Sigmoid colon (tissue), 6 donors: ENCODE measurements at regions not wholly inside any gene's neighbourhood (a gene's known extent, or its start where the extent isn't known, plus 50 kb on each side); places are given as distances from the start of the nearest gene placed in this dataset.
"Not testable (repeated sequence)": the region's sequence is repeated elsewhere in the genome, so short reads cannot be mapped to it uniquely, and the experiment has no call there.

Experiments used
- DNase-seq: peaks from one replicate; pipeline ENCODE4 v3.0.0-alpha.2; 2019
- H3K27ac ChIP-seq, 4 donors: fragments of 200-600 bp; sonication (generic); one replicate each; pipeline ENCODE4 v1.5.1; 2016 to 2019; ENCODE audit warnings: mild to moderate bottlenecking in 1 of 4
- H3K27me3 ChIP-seq, 3 donors: fragments of 200-600 bp; sonication (generic); one replicate each; pipeline ENCODE4 v1.5.1; 2019; ENCODE audit warnings: mild to moderate bottlenecking in 1 of 3
- H3K36me3 ChIP-seq, 4 donors: fragments of 200-600 bp; sonication (generic); one replicate each; pipeline ENCODE4 v1.5.1; 2016 to 2019
- H3K4me1 ChIP-seq, 4 donors: fragments of 200-600 bp; sonication (generic); one replicate each; pipeline ENCODE4 v1.5.1; 2017 to 2019
- H3K4me3 ChIP-seq, 4 donors: fragments of 200-600 bp; sonication (generic); one replicate each; pipeline ENCODE4 v1.5.1; 2017 to 2019; ENCODE audit warnings: mild to moderate bottlenecking in 2 of 4, moderate library complexity in 1 of 4
- H3K9me3 ChIP-seq, 4 donors: fragments of 200-600 bp in 3 of 4; sonication (generic) in 3 of 4; one replicate each; pipeline versions ENCODE4 v1.5.1 to v1.6.1; 2013 to 2019
- EP300 ChIP-seq, 4 donors: sonication (generic); formaldehyde crosslinking; IDR thresholded peaks; one replicate each; pipeline ENCODE4 v1.6.1; 2017; ENCODE audit warnings: antibody characterized with exemption in 4 of 4
- POLR2A ChIP-seq, 2 donors: fragments of 450-650 bp; IDR thresholded peaks; one replicate each; pipeline ENCODE4 v1.6.1; 2016; ENCODE audit warnings: antibody characterized with exemption in 2 of 2, mild to moderate bottlenecking in 2 of 2, moderate library complexity in 2 of 2
- POLR2AphosphoS5 ChIP-seq, 4 donors: sonication (generic); formaldehyde crosslinking; IDR thresholded peaks; one replicate each; pipeline ENCODE4 v1.6.1; 2017; ENCODE audit warnings: antibody characterized with exemption in 4 of 4
- WGBS, 2 donors: extraction: QIAGEN DNeasy Blood & Tissue Kit; methylation state at CpG; one replicate each; pipeline ENCODE4 v1.1.7; 2013; 5-methylcytosine and 5-hydroxymethylcytosine counted together
- intact Hi-C: fragments of 100-400 bp; cut with DNase I; formaldehyde crosslinking; loops from one replicate; pipeline ENCODE4 v1.15.1; 2023
- TF ChIP-seq, protein P1 (sequence below), 4 experiments: fragments of 450-650 bp in 3 of 4; fragments of 200-600 bp in 1 of 4; IDR thresholded peaks; one replicate each; pipeline ENCODE4 v1.5.1; 2016 to 2019; ENCODE audit warnings: antibody characterized with exemption in 4 of 4, mild to moderate bottlenecking in 3 of 4, moderate library complexity in 2 of 4
- donor health status: healthy with polysubstance abuse.
- donor health status: healthy.

DNA sequence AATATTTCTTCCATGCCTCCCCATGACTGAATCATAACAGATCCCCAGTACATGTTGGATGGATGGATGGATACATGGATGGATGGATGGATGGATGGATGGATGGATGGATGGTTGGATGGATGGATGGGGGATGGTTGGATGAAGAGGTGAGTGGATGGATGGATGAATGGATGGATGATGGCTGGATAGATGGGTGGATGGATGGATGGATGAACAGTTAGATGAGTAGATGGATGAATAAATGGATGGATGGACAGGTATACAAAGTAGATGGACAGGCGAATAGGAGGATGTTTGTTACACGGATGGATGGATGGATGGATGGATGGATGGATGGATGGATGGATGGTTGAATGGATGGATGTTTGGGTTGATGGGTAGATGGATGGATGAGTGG lies 120.0 kb upstream of the HAND1 start:
- 93 to 97% methylated on average over 2 of the region's 2 CpGs for WGBS, 2 donors
- TF ChIP-seq POLR2AphosphoS5 (IDR thresholded peaks at IDR 0.05): no peak
- no peak for TF ChIP-seq EP300 (IDR thresholded peaks at IDR 0.05)
- TF ChIP-seq POLR2A (IDR thresholded peaks at IDR 0.05): no peak
- TF ChIP-seq, protein P1, sequence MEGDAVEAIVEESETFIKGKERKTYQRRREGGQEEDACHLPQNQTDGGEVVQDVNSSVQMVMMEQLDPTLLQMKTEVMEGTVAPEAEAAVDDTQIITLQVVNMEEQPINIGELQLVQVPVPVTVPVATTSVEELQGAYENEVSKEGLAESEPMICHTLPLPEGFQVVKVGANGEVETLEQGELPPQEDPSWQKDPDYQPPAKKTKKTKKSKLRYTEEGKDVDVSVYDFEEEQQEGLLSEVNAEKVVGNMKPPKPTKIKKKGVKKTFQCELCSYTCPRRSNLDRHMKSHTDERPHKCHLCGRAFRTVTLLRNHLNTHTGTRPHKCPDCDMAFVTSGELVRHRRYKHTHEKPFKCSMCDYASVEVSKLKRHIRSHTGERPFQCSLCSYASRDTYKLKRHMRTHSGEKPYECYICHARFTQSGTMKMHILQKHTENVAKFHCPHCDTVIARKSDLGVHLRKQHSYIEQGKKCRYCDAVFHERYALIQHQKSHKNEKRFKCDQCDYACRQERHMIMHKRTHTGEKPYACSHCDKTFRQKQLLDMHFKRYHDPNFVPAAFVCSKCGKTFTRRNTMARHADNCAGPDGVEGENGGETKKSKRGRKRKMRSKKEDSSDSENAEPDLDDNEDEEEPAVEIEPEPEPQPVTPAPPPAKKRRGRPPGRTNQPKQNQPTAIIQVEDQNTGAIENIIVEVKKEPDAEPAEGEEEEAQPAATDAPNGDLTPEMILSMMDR (IDR thresholded peaks at IDR 0.05): no peak
- H3K27ac ChIP-seq: no peak overlapping the region
- no peaks in the 10 kb centered on the region for H3K36me3 ChIP-seq
- intact Hi-C loops: no loop called here
- H3K9me3 ChIP-seq: no peaks in the 10 kb centered on the region
- DNase-seq: no peak
- no peaks in the 10 kb centered on the region for H3K27me3 ChIP-seq
- H3K4me3 ChIP-seq: no peak overlapping the region
- H3K4me1 ChIP-seq: peaks cover 0 to 5% (median 0%) of the 10 kb centered on the region in 4 donors

DNA sequence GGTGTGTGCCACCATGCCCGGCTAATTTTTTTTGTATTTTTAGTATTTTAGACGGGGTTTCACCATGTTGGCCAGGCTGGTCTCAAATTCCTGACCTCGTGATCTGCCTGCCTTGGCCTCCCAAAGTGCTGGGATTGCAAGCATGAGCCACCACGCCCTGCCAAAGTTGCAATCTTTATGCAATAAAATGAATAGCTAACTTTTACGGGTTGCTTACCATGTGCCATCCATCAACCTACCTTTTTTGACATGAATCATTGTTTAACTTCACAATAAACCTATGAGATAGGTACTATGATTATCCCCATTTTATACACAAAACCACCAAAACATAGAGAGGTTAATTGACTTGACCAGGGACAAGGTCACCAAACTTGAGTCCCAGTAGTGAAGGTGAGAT lies 118.8 kb upstream of the HAND1 start:
- H3K27ac ChIP-seq, H3K4me1 ChIP-seq, intact Hi-C loops, H3K27me3 ChIP-seq, H3K4me3 ChIP-seq, H3K36me3 ChIP-seq, H3K9me3 ChIP-seq, DNase-seq: not testable (repeated sequence)
- 32 to 65% methylated on average over 5 of the region's 5 CpGs for WGBS, 2 donors

DNA sequence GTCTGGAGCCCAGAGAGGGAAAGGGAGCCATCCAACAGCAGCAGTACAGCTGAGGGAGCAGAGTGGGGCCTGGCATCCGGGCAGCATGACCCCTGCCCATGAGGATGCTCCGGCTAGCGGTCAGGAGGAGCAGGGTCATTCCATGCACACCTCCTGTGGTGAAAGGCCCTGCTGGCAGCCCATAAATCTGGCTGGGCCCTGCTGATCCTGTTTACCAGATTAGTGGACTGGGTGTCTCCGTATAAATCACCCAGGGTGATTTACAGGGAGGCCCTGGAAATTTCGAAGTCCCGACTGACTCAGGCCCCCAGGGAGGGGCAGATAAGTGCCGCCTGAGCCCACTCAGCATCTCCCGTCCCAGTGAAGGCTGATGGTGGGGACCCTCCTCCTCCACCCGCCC lies 117.6 kb upstream of the HAND1 start:
- no peak for DNase-seq
- WGBS, 2 donors: 66% methylated on average over 9 of the region's 9 CpGs
- Histone ChIP-seq H3K36me3 (no peaks in the 10 kb centered on the region), H3K4me1 (peaks cover 0 to 5% (median 0%) of the 10 kb centered on the region in 4 donors), H3K27me3 (no peaks in the 10 kb centered on the region), H3K9me3 (no peaks in the 10 kb centered on the region), H3K4me3 (no peak overlapping the region), H3K27ac (no peak overlapping the region)
- TF ChIP-seq EP300 (IDR thresholded peaks at IDR 0.05) (no peak), POLR2A (IDR thresholded peaks at IDR 0.05) (no peak), POLR2AphosphoS5 (IDR thresholded peaks at IDR 0.05) (no peak)
- TF ChIP-seq, protein P1 (IDR thresholded peaks at IDR 0.05): no peak
- intact Hi-C loops: no loop called here

DNA sequence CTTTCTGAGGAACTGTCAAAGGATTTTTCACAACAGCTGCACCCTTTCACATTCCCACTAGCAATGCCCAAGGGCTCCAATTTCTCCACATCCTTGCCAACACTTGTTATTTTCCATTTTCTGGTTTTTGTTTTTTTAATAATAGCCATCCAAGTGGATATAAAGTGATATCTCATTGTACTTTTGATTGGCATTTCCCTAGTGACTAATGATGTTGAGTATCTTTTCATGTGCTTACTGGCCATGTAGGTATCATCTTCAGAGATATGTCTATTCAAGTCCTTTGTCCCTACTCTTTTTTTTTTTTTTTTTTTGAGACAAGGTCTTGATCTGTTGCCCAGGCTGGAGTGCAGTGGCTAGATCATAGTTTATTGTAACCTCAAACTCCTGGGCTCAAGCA lies 115.8 kb upstream of the HAND1 start:
- TF ChIP-seq POLR2AphosphoS5 (IDR thresholded peaks at IDR 0.05) (no peak), POLR2A (IDR thresholded peaks at IDR 0.05) (no peak), EP300 (IDR thresholded peaks at IDR 0.05) (no peak)
- TF ChIP-seq, protein P1 (IDR thresholded peaks at IDR 0.05): no peak
- Histone ChIP-seq H3K9me3 (no peaks in the 10 kb centered on the region), H3K4me3 (no peak overlapping the region), H3K36me3 (no peaks in the 10 kb centered on the region), H3K27me3 (no peaks in the 10 kb centered on the region), H3K4me1 (peaks cover 0 to 5% (median 0%) of the 10 kb centered on the region in 4 donors), H3K27ac (peak overlapping the region in 1 of 4 donors; percentile 40)
- intact Hi-C loops: no loop called here
- no peak for DNase-seq

DNA sequence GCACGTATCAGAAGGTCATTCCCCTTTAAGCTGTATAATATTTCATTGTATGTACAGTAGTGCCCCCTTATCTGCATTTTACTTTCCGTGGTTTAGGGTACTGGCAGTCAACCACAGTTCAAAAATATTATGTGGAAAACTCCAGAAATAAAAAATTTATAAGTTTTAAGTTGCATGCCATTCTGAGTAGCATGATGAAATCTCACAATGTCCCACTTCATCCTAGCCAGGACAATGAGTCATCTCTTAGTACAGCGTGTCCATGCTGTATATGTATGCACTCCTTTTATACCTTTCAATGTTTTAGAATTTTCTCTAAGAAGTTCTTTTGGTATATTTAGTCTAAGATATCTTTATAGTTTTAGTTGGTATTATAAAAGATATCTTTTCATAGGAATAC lies 115.0 kb upstream of the HAND1 start:
- no peak for DNase-seq
- H3K9me3 ChIP-seq: no peaks in the 10 kb centered on the region
- no peaks in the 10 kb centered on the region for H3K27me3 ChIP-seq
- H3K36me3 ChIP-seq: no peaks in the 10 kb centered on the region
- no peak overlapping the region for H3K4me3 ChIP-seq
- WGBS, 2 donors: 58 to 78% methylated on average over 3 of the region's 3 CpGs
- intact Hi-C loops: no loop called here
- H3K4me1 ChIP-seq: peaks cover 0 to 5% (median 0%) of the 10 kb centered on the region in 4 donors
- H3K27ac ChIP-seq: peak overlapping the region in 1 of 4 donors; percentile 40
- TF ChIP-seq POLR2A (IDR thresholded peaks at IDR 0.05) (no peak), EP300 (IDR thresholded peaks at IDR 0.05) (no peak), POLR2AphosphoS5 (IDR thresholded peaks at IDR 0.05) (peak in 1 of 4 donors; percentile 34)

DNA sequence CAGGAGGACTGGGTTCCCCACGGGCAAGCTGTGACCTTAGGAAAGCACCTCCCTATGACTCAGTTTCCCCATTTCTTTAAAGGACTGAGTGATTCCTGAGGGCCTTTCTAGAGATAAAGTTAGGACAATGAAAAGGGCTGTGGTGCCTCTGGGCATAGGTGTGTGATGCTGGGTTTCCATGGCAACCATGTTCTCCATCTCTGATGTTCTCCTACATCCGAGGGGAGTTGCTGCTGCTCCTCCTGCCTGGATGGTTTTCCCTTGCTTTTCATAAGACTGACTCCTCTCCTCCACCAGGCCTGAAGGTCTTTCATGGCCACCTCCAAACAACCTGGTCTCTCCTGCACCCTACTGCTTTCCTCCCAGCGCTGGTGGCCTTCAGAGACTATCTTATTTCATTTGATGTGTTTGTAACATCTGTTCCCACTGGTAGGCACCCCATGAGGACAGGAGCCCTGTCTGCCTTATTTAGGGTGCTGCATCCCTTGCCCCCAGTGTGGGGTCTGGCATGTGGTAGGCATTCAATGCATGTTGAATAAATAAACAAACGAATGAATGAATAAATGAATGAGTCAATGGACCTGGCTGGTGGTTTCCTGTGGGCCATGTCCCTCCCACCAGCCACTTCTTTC lies 112.2 kb upstream of the HAND1 start:
- intact Hi-C loops: no loop called here
- WGBS, 2 donors: 60 to 84% methylated on average over 4 of the region's 4 CpGs
- Histone ChIP-seq H3K4me3 (no peak overlapping the region), H3K27ac (no peak overlapping the region), H3K4me1 (peaks cover 0 to 5% (median 0%) of the 10 kb centered on the region in 4 donors), H3K9me3 (no peaks in the 10 kb centered on the region), H3K27me3 (no peaks in the 10 kb centered on the region), H3K36me3 (no peaks in the 10 kb centered on the region)
- no peak for DNase-seq
- TF ChIP-seq, protein P1 (IDR thresholded peaks at IDR 0.05): no peak
- no peak for TF ChIP-seq POLR2AphosphoS5 (IDR thresholded peaks at IDR 0.05)
- TF ChIP-seq POLR2A (IDR thresholded peaks at IDR 0.05): no peak
- TF ChIP-seq EP300 (IDR thresholded peaks at IDR 0.05): no peak
